ENCODE measurements at regions not wholly inside any gene's neighbourhood (a gene's known extent, or its start where the extent isn't known, plus 50 kb on each side); places are given as distances from the start of the nearest gene placed in this dataset.

DNA sequence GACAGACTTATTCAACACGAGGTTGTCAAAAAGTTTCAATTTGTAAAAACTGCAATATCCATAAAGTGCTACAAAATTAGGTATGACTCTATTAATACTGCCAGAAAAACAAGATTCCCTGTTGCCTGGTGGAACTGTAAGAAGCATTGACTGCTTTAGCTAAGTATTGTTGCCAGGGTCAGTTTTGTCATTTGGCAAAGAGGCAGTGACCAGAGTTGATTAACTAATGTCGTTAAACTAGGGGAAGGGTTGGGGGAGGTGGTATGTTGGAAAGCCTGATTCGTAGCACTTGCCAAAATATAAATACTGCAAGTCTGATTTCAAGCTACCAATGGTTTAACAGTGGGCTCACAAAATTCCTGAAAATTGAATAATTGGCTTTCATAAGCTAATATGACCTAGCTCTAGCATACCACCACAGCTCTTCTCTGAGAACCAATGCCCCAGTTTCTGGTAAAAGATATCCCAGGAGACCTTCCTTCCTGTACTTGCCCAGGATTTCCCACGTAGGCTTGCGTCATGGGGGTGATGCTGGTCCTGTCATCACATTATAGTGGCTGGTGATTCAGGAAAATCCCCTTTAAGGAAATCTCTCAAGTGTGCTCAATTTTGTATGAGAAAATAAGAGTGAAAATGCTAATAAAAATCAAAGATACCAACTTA lies 266.4 kb upstream of the TBC1D5 start:
- TF ChIP-seq SUZ12 (IDR thresholded peaks at IDR 0.05; ENCODE audit: extremely low read depth, insufficient read depth, insufficient read length) (no peak), ZNF274 (IDR thresholded peaks at IDR 0.05; ENCODE audit: low read depth, low read length) (no peak)
